ENCODE measurements at regions not wholly inside any gene's neighbourhood (a gene's known extent, or its start where the extent isn't known, plus 50 kb on each side); places are given as distances from the start of the nearest gene placed in this dataset.

- Histone ChIP-seq H3K27ac (no peak overlapping the region), H3K4me3 (no peak overlapping the region)
These were observed 480.9 kb downstream of the TSN start for GRCh38 chr2:122236152-122236874.

- H3K4me3 ChIP-seq: no peak overlapping the region
- H3K27ac ChIP-seq: no peak overlapping the region
These were observed 481.5 kb downstream of the TSN start for GRCh38 chr2:122236925-122237324.

GRCh38 chr2:122237450-122237849 is 482.0 kb downstream of the TSN start:
- no peak overlapping the region for H3K27ac ChIP-seq
- no peak overlapping the region for H3K4me3 ChIP-seq

GRCh38 chr2:122238006-122238559 is 482.6 kb downstream of the TSN start:
- no peak overlapping the region for H3K4me3 ChIP-seq
- no peak overlapping the region for H3K27ac ChIP-seq

- no peak overlapping the region for H3K27ac ChIP-seq
- H3K4me3 ChIP-seq: no peak overlapping the region
These were observed 484.0 kb downstream of the TSN start for GRCh38 chr2:122239440-122239839.

- Histone ChIP-seq H3K4me3 (no peak overlapping the region), H3K27ac (no peak overlapping the region)
These were observed 489.3 kb downstream of the TSN start for GRCh38 chr2:122244598-122245229.

- H3K4me3 ChIP-seq: no peak overlapping the region
- H3K27ac ChIP-seq: no peak overlapping the region
These were observed 494.2 kb downstream of the TSN start for GRCh38 chr2:122249673-122250072.

- H3K4me3 ChIP-seq: no peak overlapping the region
- H3K27ac ChIP-seq: no peak overlapping the region
These were observed 495.7 kb downstream of the TSN start for GRCh38 chr2:122251158-122251557.

- H3K27ac ChIP-seq: no peak overlapping the region
- no peak overlapping the region for H3K4me3 ChIP-seq
These were observed 496.1 kb downstream of the TSN start for GRCh38 chr2:122251566-122251965.

- no peak overlapping the region for H3K27ac ChIP-seq
- no peak overlapping the region for H3K4me3 ChIP-seq
These were observed 500.5 kb downstream of the TSN start for GRCh38 chr2:122255924-122256323.

GRCh38 chr2:122261911-122262310 is 506.5 kb downstream of the TSN start:
- Histone ChIP-seq H3K27ac (no peak overlapping the region), H3K4me3 (no peak overlapping the region)

GRCh38 chr2:122263746-122264145 is 508.3 kb downstream of the TSN start:
- Histone ChIP-seq H3K27ac (no peak overlapping the region), H3K4me3 (no peak overlapping the region)

- Histone ChIP-seq H3K4me3 (no peak overlapping the region), H3K27ac (no peak overlapping the region)
These were observed 511.2 kb downstream of the TSN start for GRCh38 chr2:122266636-122267035.

GRCh38 chr2:122267947-122268346 is 512.5 kb downstream of the TSN start:
- Histone ChIP-seq H3K4me3 (no peak overlapping the region), H3K27ac (no peak overlapping the region)

- no peak overlapping the region for H3K4me3 ChIP-seq
- no peak overlapping the region for H3K27ac ChIP-seq
These were observed 518.5 kb downstream of the TSN start for GRCh38 chr2:122273785-122274419.

GRCh38 chr2:122277956-122278355 is 522.5 kb downstream of the TSN start:
- Histone ChIP-seq H3K4me3 (no peak overlapping the region), H3K27ac (no peak overlapping the region)

- Histone ChIP-seq H3K4me3 (no peak overlapping the region), H3K27ac (no peak overlapping the region)
These were observed 545.3 kb downstream of the TSN start for GRCh38 chr2:122300758-122301157.

GRCh38 chr2:122307763-122308162 is 552.3 kb downstream of the TSN start:
- no peak overlapping the region for H3K4me3 ChIP-seq
- H3K27ac ChIP-seq: no peak overlapping the region

GRCh38 chr2:122315306-122315705 is 559.9 kb downstream of the TSN start:
- Histone ChIP-seq H3K4me3 (no peak overlapping the region), H3K27ac (no peak overlapping the region)

GRCh38 chr2:122319539-122320132 is 564.2 kb downstream of the TSN start:
- H3K4me3 ChIP-seq: no peak overlapping the region
- no peak overlapping the region for H3K27ac ChIP-seq

- Histone ChIP-seq H3K27ac (no peak overlapping the region), H3K4me3 (no peak overlapping the region)
These were observed 567.4 kb downstream of the TSN start for GRCh38 chr2:122322815-122323214.
